ENCODE measurements at regions not wholly inside any gene's neighbourhood (a gene's known extent, or its start where the extent isn't known, plus 50 kb on each side); places are given as distances from the start of the nearest gene placed in this dataset.

GRCh38 chrX:10783451-10783995 lies 163.1 kb upstream of the MID1 start:
- H3K36me3 ChIP-seq (ENCODE audit: control insufficient read depth in 4 of 4, insufficient read depth in 4 of 4, low read length in 4 of 4) = no peaks in the 10 kb centered on the region
- no peaks in the 10 kb centered on the region for H3K4me1 ChIP-seq (ENCODE audit: control insufficient read depth in 5 of 5, insufficient read depth in 5 of 5, low read length in 5 of 5)
- H3K27me3 ChIP-seq (ENCODE audit: control insufficient read depth in 3 of 3, insufficient read depth in 3 of 3, low read length in 2 of 3) = peaks cover 0 to 3% (median 0%) of the 10 kb centered on the region in 3 donors
- no peak for ATAC-seq (ENCODE audit: insufficient read depth, low FRiP score)
- no peak overlapping the region for H3K27ac ChIP-seq (ENCODE audit: low read depth in 1 of 2, low read length in 1 of 2)
- no peak overlapping the region for H3K9ac ChIP-seq (ENCODE audit: insufficient read depth in 1 of 2, low read length in 2 of 2)
- no peak for DNase-seq
- H3K4me3 ChIP-seq = no peak overlapping the region
- H3K9me3 ChIP-seq (ENCODE audit: control insufficient read depth in 4 of 4, insufficient read depth in 3 of 4, low read length in 3 of 4) = peaks cover 0 to 3% (median 0%) of the 10 kb centered on the region in 4 donors
- WGBS, 2 donors = 73 to 89% methylated on average over 2 of the region's 2 CpGs
- TF ChIP-seq CTCF (IDR thresholded peaks at IDR 0.05; ENCODE audit: control extremely low read depth, extremely low read depth) = no peak

- TF ChIP-seq CTCF (IDR thresholded peaks at IDR 0.05; ENCODE audit: control extremely low read depth, extremely low read depth) = no peak
- Histone ChIP-seq H3K4me3 (no peak overlapping the region), H3K36me3 (ENCODE audit: control insufficient read depth in 4 of 4, insufficient read depth in 4 of 4, low read length in 4 of 4) (no peaks in the 10 kb centered on the region), H3K9me3 (ENCODE audit: control insufficient read depth in 4 of 4, insufficient read depth in 3 of 4, low read length in 3 of 4) (peaks cover 0 to 2% (median 0%) of the 10 kb centered on the region in 4 donors), H3K4me1 (ENCODE audit: control insufficient read depth in 5 of 5, insufficient read depth in 5 of 5, low read length in 5 of 5) (no peaks in the 10 kb centered on the region), H3K27me3 (ENCODE audit: control insufficient read depth in 3 of 3, insufficient read depth in 3 of 3, low read length in 2 of 3) (peaks cover 0 to 3% (median 0%) of the 10 kb centered on the region in 3 donors), H3K9ac (ENCODE audit: insufficient read depth in 1 of 2, low read length in 2 of 2) (no peak overlapping the region), H3K27ac (ENCODE audit: low read depth in 1 of 2, low read length in 1 of 2) (no peak overlapping the region)
- DNase-seq (no peak), ATAC-seq (ENCODE audit: insufficient read depth, low FRiP score) (no peak)
- WGBS, 2 donors = 92 to 100% methylated on average over 4 of the region's 4 CpGs
Observed at GRCh38 chrX:10787264-10787663, 166.9 kb upstream of the MID1 start.

GRCh38 chrX:10794203-10794630 lies 173.8 kb upstream of the MID1 start:
- WGBS, 2 donors = 61 to 86% methylated on average over 1 of the region's 1 CpG
- peak in 1 of 3 donors; percentile 16 for DNase-seq
- peaks cover 0 to 7% (median 3%) of the 10 kb centered on the region in 3 donors for H3K27me3 ChIP-seq (ENCODE audit: control insufficient read depth in 3 of 3, insufficient read depth in 3 of 3, low read length in 2 of 3)
- H3K9me3 ChIP-seq (ENCODE audit: control insufficient read depth in 4 of 4, insufficient read depth in 3 of 4, low read length in 3 of 4) = peaks cover 0 to 3% (median 0%) of the 10 kb centered on the region in 4 donors
- no peaks in the 10 kb centered on the region for H3K4me1 ChIP-seq (ENCODE audit: control insufficient read depth in 5 of 5, insufficient read depth in 5 of 5, low read length in 5 of 5)
- no peak overlapping the region for H3K27ac ChIP-seq (ENCODE audit: low read depth in 1 of 2, low read length in 1 of 2)
- H3K9ac ChIP-seq (ENCODE audit: insufficient read depth in 1 of 2, low read length in 2 of 2) = no peak overlapping the region
- ATAC-seq (ENCODE audit: insufficient read depth, low FRiP score) = no peak
- H3K36me3 ChIP-seq (ENCODE audit: control insufficient read depth in 4 of 4, insufficient read depth in 4 of 4, low read length in 4 of 4) = no peaks in the 10 kb centered on the region
- H3K4me3 ChIP-seq = no peak overlapping the region
- TF ChIP-seq CTCF (IDR thresholded peaks at IDR 0.05; ENCODE audit: control extremely low read depth, extremely low read depth) = no peak

- no peak overlapping the region for H3K9ac ChIP-seq (ENCODE audit: insufficient read depth in 1 of 2, low read length in 2 of 2)
- 68 to 86% methylated on average over 1 of the region's 1 CpG for WGBS, 2 donors
- ATAC-seq (ENCODE audit: insufficient read depth, low FRiP score) = no peak
Observed at GRCh38 chrX:10795721-10796120, 175.3 kb upstream of the MID1 start.

More at GRCh38 chrX:10795721-10796120, 175.3 kb upstream of the MID1 start:
- no peaks in the 10 kb centered on the region for H3K4me1 ChIP-seq (ENCODE audit: control insufficient read depth in 5 of 5, insufficient read depth in 5 of 5, low read length in 5 of 5)
- peaks cover 0 to 9% (median 0%) of the 10 kb centered on the region in 3 donors for H3K27me3 ChIP-seq (ENCODE audit: control insufficient read depth in 3 of 3, insufficient read depth in 3 of 3, low read length in 2 of 3)
- H3K36me3 ChIP-seq (ENCODE audit: control insufficient read depth in 4 of 4, insufficient read depth in 4 of 4, low read length in 4 of 4) = no peaks in the 10 kb centered on the region
- no peak overlapping the region for H3K27ac ChIP-seq (ENCODE audit: low read depth in 1 of 2, low read length in 1 of 2)
- no peak for DNase-seq
- TF ChIP-seq CTCF (IDR thresholded peaks at IDR 0.05; ENCODE audit: control extremely low read depth, extremely low read depth) = no peak
- no peak overlapping the region for H3K4me3 ChIP-seq
- H3K9me3 ChIP-seq (ENCODE audit: control insufficient read depth in 4 of 4, insufficient read depth in 3 of 4, low read length in 3 of 4) = peaks cover 0 to 1% (median 0%) of the 10 kb centered on the region in 4 donors

All from lung (tissue), 11 donors.